ELR (cell line): ENCODE measurements at regions not wholly inside any gene's neighbourhood (a gene's known extent, or its start where the extent isn't known, plus 50 kb on each side); places are given as distances from the start of the nearest gene placed in this dataset.

Experiments used
- DNase-seq: peaks from one replicate; pipeline ENCODE4 v3.0.0-alpha.2; 2015; ENCODE audit warnings: low read depth

DNA sequence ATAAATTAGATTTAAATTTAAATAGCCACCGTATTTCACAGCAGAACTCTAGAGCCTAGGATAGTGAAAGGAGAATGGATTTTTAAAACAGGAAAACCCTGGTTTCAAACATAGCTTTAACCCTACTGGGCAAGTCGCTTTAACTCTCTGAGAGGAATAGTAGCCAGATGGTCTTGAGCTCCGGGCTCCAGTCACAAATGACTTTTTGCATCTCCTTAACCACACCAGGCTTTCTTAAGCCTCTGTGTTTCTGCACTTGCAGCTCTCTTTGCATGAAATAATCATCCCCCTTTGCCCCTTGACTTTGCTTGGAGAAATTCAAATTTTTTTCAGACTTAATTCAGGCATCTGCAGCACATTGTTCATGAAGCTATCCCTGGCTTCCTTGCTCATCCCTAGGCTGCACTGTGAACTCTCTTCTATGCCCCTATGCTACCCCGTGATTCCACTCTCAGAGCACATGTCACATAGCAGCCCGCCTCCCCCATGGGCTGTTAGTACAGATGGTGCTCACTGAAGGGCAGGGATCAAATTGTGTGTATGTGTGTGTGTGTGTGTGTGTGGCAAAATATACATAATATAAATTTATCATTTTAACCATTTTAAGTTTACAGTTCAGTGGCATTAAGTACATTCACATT is 68.8 kb upstream of the DAB1 start:
- DNase-seq: no peak

DNA sequence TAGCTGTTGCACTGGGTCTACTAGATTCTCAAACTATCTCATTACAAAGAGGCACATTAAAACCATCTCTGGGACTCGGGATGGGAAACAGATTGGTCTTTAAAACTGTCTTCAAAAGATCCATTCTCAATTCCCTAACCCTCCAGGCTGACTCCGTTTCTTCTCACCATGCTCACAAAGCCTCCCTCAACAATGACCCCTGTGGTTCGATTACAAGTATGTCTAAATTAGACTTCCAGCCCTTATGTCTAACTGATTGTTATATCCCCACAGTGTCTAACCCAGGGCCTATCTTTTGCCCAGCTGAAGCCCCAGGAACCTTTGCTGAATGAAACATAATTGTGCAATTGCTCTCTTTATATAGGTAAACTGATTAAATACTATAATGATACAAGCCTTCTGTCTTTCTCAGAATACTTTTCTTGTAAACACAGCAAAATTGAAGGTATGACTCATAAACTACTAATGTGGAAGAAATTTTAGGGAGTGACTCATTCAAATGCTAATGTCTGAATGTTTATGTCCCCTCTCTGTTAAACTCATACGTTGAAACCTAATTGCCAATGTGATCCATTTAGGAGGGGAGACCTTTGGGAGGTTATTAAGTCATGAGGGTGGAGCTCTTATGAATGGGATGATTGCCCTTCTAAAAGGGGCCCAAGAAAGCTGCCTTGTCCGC is 65.6 kb upstream of the DAB1 start:
- DNase-seq: peak; percentile 91

DNA sequence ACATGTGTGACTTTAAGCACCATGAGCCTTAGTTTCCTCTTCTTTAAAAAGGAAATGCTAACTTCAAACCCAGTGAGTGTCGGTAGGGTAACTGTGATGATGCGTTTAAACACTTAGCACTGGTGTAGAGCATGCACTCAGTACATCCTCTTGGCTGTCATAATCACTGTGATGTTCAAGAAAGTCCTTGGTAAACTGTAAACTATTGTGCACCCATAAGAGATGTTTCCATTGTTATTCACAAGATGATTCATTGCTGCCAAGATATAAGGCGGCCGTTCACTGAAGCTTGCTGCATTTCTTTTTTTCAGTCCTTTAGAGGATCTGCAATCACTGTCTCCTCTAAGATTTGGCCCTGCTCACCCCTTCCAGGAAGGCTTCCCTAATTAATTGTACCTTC is 61.8 kb upstream of the DAB1 start:
- peak; percentile 85 for DNase-seq

DNA sequence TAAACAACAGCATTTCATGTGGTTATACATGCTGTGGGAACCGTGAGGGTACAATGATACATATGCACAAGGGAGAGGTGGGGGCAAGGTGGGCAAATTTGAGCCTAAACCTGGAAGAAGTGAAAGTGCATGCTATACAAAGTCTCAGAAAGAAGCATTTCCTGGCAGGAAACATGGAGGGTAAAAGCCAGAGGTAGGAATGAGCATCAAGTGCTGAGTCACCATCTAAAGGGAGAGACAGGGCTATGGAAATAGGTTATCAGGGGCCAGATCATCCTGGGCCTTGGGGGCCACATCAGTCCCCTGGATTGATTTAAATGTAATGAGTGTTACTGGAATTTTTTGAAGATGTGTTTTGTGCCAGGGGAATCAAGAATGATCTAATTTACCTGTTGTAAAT is 60.1 kb upstream of the DAB1 start:
- DNase-seq: peak; percentile 49

DNA sequence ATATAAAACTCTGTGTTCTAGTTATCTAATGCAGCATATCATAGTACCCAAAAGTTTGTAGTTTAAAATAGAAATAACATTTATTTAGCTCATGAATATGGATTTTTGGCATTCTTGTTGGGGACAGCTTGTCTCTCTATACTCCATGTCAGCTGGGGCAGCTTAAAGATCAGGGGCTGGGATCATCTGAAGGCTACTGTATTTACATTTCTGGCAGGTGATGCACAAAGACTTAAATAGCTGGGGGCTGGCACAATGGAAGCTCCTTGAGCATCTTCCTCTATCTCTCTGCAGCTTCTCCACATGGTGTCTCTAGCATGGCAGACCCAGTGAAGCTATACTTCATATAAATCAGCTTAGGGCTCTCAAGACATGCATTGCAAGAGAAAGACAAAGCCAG is 55.6 kb upstream of the DAB1 start:
- no peak for DNase-seq

DNA sequence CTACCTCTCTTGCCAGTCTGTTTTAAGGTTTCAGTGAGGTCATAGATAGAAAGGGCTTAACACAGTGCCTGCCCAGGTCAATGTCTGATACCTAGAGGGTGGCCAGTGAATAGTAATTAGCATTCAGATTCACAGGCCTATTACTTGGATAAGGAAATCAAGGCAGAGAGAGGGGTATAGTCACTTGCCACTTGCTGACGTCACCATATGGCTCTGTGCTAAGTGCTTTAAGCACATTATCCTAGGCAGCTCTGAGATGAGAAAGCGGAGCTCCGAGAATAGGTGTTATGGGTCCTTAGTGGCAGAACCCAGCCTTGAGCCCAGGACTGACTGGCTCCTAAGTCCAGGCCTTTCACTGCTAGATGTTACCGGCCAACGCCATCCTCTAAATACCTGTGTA is 51.5 kb upstream of the DAB1 start:
- DNase-seq: no peak

DNA sequence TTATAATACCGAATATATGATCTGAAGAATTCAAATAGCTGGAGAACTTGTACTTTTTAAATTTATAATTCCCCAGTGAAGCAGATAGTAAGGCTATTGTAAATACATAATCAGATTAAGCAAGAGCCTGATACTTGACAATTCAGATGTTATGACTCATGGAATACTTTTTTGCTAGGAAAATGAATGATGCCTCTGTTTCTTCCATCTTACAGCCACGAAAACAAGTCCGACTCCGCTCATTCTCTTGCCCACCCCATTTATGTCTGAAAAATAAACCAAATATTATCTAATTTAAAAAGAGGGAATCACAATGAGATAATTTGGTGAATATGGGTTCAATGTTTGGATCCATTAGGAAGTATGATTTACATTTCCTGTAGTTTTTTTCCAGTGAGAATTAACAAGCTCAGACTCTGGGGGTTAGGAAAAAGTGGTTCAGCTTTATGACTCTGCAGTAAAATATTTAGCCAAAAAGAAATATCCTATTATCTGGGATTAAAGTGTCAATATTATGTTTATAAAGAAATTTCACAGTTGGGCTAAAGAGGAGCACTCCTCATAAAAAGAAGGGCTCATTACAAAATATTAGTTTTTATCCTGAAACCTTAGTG is 50.4 kb upstream of the DAB1 start:
- peak; percentile 39 for DNase-seq
